ENCODE measurements at regions not wholly inside any gene's neighbourhood (a gene's known extent, or its start where the extent isn't known, plus 50 kb on each side); places are given as distances from the start of the nearest gene placed in this dataset.

GRCh38 chr3:109718850-109719249 is 381.5 kb upstream of the DPPA4 start:
- H3K36me3 Mint-ChIP-seq (ENCODE audit: low read depth): no peaks in the 10 kb centered on the region
- H3K4me1 Mint-ChIP-seq: no peaks in the 10 kb centered on the region
- no peaks in the 10 kb centered on the region for H3K9me3 Mint-ChIP-seq (ENCODE audit: low read depth)
- no peak for ATAC-seq
- no peak overlapping the region for H3K4me3 Mint-ChIP-seq
- no peak overlapping the region for H3K27ac Mint-ChIP-seq
- peaks cover 16% of the 10 kb centered on the region for H3K27me3 Mint-ChIP-seq
- ChIA-PET CTCF (no interaction called here), POLR2A (no interaction called here)
- no peak for DNase-seq
- intact Hi-C loops (cut with DNase I, micrococcal nuclease): no loop called here

DNA sequence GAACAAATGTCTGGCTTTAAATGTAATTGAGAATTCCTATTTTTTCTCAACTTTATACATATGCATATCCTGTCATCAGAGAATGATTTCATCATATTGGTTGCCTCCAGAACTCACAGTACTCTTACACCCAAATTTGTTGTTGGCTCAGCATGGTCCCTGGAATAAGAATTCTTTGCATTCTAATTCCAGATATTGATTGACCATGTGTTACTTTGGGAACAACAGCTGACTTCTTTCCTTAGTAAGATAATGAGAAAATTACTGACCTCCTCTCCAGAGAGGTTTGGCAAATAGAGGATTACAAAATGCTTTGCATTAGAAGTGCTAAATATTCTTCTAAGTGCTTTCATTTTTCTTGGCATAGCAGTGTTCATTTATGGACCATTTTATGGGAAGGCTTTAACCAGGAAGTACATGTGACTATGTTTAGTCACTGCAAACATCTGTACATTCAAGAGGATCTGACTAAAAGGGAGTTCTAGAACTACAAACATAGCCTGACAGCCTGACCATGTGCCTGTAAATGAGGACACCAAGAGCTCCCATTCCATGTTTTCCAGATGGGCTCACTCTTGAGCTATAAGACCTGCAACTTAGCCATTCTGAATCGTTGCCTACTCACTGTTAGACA is 391.6 kb upstream of the DPPA4 start:
- Mint-ChIP-seq H3K27ac (no peak overlapping the region), H3K9me3 (ENCODE audit: low read depth) (no peaks in the 10 kb centered on the region), H3K36me3 (ENCODE audit: low read depth) (no peaks in the 10 kb centered on the region), H3K27me3 (no peaks in the 10 kb centered on the region), H3K4me3 (no peak overlapping the region), H3K4me1 (peaks cover 4% of the 10 kb centered on the region)
- ATAC-seq (no peak), DNase-seq (no peak)
- ChIA-PET POLR2A (no interaction called here), CTCF (interaction anchor here (0.6 to 2.0 kb wide), 5 partner anchors 9 to 1013 kb away, joined by 3 to 7 read pairs (median 6); no protein-coding TSS in a partner anchor)
- intact Hi-C loops (cut with DNase I, micrococcal nuclease): no loop called here

DNA sequence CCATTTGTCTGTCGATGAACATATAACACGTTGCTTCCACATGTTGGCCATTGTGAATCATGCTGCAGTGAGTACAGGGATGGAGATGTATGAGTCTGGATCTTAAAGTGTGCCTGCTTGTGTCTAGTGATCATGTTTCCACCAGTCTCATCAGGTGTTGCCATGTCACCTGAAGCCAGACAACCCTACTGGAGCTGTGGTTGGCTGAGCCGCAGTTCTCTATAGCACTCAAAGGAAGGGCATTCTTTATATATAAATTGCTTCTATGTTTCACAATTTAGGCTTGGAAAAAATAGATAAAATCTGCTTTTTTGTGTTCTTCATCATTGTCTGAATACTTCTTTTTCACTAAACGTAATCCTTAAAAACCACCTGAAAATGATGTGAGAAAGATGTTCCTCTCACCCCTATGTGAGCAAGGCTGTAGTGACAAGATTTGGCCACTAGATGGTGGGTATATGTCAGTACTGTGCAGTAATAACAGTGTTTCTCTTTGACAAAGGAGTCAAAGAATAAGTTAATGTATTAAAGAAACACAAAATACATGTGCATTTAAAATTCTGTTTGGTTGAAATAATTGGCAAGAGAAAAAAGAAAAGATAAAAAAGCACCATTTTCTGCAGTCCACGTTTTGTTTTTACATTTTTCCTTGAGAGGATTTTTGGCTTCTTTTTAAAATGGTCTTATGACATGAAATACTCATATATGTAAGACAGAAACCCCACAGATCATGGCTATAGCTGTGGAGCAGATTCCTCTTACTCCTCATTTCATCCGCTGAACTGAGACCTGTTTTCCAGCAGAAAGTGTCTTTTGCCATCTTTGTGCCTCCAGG is 394.5 kb upstream of the DPPA4 start:
- POLR2A ChIA-PET: no interaction called here
- H3K4me3 Mint-ChIP-seq: no peak overlapping the region
- CTCF ChIA-PET: no interaction called here
- H3K27ac Mint-ChIP-seq: no peak overlapping the region
- peaks cover 7% of the 10 kb centered on the region for H3K9me3 Mint-ChIP-seq (ENCODE audit: low read depth)
- H3K27me3 Mint-ChIP-seq: no peaks in the 10 kb centered on the region
- intact Hi-C loops (cut with DNase I, micrococcal nuclease): loop anchor here (1.0 to 10.0 kb wide), 6 partner anchors 213 to 1809 kb away; partner anchors contain the start of gene NECTIN3 (in 1 of the 2)
- ATAC-seq: peak; percentile 73
- no peaks in the 10 kb centered on the region for H3K36me3 Mint-ChIP-seq (ENCODE audit: low read depth)
- DNase-seq: peak; percentile 72
- peaks cover 4% of the 10 kb centered on the region for H3K4me1 Mint-ChIP-seq

GRCh38 chr3:109743981-109744380 is 406.6 kb upstream of the DPPA4 start:
- Mint-ChIP-seq H3K9me3 (ENCODE audit: low read depth) (no peaks in the 10 kb centered on the region), H3K27me3 (no peaks in the 10 kb centered on the region), H3K4me3 (no peak overlapping the region), H3K36me3 (ENCODE audit: low read depth) (peaks cover 2% of the 10 kb centered on the region), H3K4me1 (no peaks in the 10 kb centered on the region), H3K27ac (no peak overlapping the region)
- CTCF ChIA-PET: interaction anchor here (1.2 kb wide), 1 partner anchor 254 kb away, joined by 3 read pairs; no protein-coding TSS in a partner anchor
- POLR2A ChIA-PET: no interaction called here
- DNase-seq (no peak), ATAC-seq (no peak)
- intact Hi-C loops (cut with DNase I, micrococcal nuclease): no loop called here

- CTCF ChIA-PET: no interaction called here
- intact Hi-C loops (cut with DNase I, micrococcal nuclease): no loop called here
- no peak overlapping the region for H3K4me3 Mint-ChIP-seq
- H3K9me3 Mint-ChIP-seq (ENCODE audit: low read depth): peaks cover 11% of the 10 kb centered on the region
- no peaks in the 10 kb centered on the region for H3K27me3 Mint-ChIP-seq
- no peaks in the 10 kb centered on the region for H3K36me3 Mint-ChIP-seq (ENCODE audit: low read depth)
- POLR2A ChIA-PET: no interaction called here
- H3K4me1 Mint-ChIP-seq: peaks cover 14% of the 10 kb centered on the region
- ATAC-seq: no peak
- DNase-seq: no peak
- no peak overlapping the region for H3K27ac Mint-ChIP-seq
Observed at GRCh38 chr3:109772520-109772919, 435.2 kb upstream of the DPPA4 start.

DNA sequence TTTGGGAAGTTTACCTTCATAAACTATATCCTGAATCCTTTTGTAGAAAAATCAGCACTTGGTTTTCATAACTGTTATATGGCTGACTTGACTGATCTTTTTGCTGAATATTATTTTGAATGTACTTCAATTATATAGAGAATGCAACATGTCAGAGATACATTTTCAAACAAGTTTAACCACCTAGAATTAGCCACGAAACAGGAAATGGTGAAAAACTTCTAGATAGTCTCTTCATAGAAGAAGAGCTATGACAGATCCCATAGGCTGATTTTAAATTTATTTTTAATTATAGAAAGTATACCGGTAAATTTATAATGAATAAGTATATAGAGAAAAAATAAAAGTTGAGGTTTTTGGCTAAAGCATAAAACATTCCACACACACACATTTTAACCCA is 436.8 kb upstream of the DPPA4 start:
- no peak for ATAC-seq
- Mint-ChIP-seq H3K4me3 (no peak overlapping the region), H3K4me1 (peaks cover 14% of the 10 kb centered on the region), H3K9me3 (ENCODE audit: low read depth) (peaks cover 14% of the 10 kb centered on the region), H3K27me3 (no peaks in the 10 kb centered on the region), H3K36me3 (ENCODE audit: low read depth) (no peaks in the 10 kb centered on the region), H3K27ac (no peak overlapping the region)
- DNase-seq: no peak
- intact Hi-C loops (cut with DNase I, micrococcal nuclease): no loop called here
- POLR2A ChIA-PET: no interaction called here
- CTCF ChIA-PET: no interaction called here

GRCh38 chr3:109784285-109784684 is 446.9 kb upstream of the DPPA4 start:
- CTCF ChIA-PET: no interaction called here
- no peak for ATAC-seq
- Mint-ChIP-seq H3K27me3 (peaks cover 2% of the 10 kb centered on the region), H3K27ac (no peak overlapping the region), H3K4me3 (no peak overlapping the region), H3K4me1 (no peaks in the 10 kb centered on the region), H3K36me3 (ENCODE audit: low read depth) (peaks cover 3% of the 10 kb centered on the region), H3K9me3 (ENCODE audit: low read depth) (peaks cover 12% of the 10 kb centered on the region)
- intact Hi-C loops (cut with DNase I, micrococcal nuclease): no loop called here
- POLR2A ChIA-PET: no interaction called here
- no peak for DNase-seq

GRCh38 chr3:109784852-109785631 is 447.7 kb upstream of the DPPA4 start:
- CTCF ChIA-PET: no interaction called here
- no peak for DNase-seq
- intact Hi-C loops (cut with DNase I, micrococcal nuclease): no loop called here
- Mint-ChIP-seq H3K4me1 (no peaks in the 10 kb centered on the region), H3K36me3 (ENCODE audit: low read depth) (peaks cover 1% of the 10 kb centered on the region), H3K9me3 (ENCODE audit: low read depth) (peaks cover 9% of the 10 kb centered on the region), H3K27ac (no peak overlapping the region), H3K4me3 (no peak overlapping the region), H3K27me3 (peaks cover 2% of the 10 kb centered on the region)
- ATAC-seq: no peak
- POLR2A ChIA-PET: no interaction called here

DNA sequence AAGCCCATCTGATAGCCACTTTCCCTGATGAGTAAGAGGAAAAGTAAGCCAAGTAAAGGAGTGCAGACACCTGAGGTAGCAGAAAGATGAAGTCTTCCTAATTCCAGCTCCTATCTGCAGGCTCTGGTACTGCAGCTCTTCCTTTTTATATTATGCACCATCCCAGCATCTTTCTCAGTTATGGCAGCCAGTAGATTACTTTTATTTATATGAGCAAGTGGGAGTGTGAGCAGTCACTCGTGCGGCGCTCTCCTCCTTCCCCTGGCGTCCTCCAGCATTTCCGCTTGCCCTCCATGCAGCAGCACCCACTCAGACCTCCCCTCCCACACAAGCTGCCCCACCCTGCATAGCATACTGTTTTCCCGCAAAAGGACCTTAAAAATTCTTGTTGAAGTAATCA is 465.9 kb upstream of the DPPA4 start:
- peaks cover 6% of the 10 kb centered on the region for H3K9me3 Mint-ChIP-seq (ENCODE audit: low read depth)
- POLR2A ChIA-PET: no interaction called here
- no peak overlapping the region for H3K27ac Mint-ChIP-seq
- H3K4me1 Mint-ChIP-seq: peaks cover 37% of the 10 kb centered on the region
- CTCF ChIA-PET: interaction anchor here (0.7 to 2.2 kb wide), 2 partner anchors 10 to 260 kb away, joined by 3 to 10 read pairs; no protein-coding TSS in a partner anchor
- DNase-seq: no peak
- peaks cover 4% of the 10 kb centered on the region for H3K36me3 Mint-ChIP-seq (ENCODE audit: low read depth)
- intact Hi-C loops (cut with DNase I, micrococcal nuclease): loop anchor here (10.0 kb wide), 3 partner anchors 1012 to 1432 kb away; partner anchors contain the start of gene NECTIN3 (in 1 of the 2)
- no peak overlapping the region for H3K4me3 Mint-ChIP-seq
- H3K27me3 Mint-ChIP-seq: peaks cover 2% of the 10 kb centered on the region
- ATAC-seq: no peak

GRCh38 chr3:109804697-109805096 is 467.4 kb upstream of the DPPA4 start:
- intact Hi-C loops (cut with DNase I, micrococcal nuclease): loop anchor here (5.0 to 10.0 kb wide), 6 partner anchors 1010 to 1803 kb away; partner anchors contain the start of genes NECTIN3 (in 2 of the 2) and CD96 (in 1 of the 2)
- H3K4me3 Mint-ChIP-seq: no peak overlapping the region
- DNase-seq: no peak

GRCh38 chr3:109806929-109807328 is 469.6 kb upstream of the DPPA4 start:
- Mint-ChIP-seq H3K36me3 (ENCODE audit: low read depth) (peaks cover 4% of the 10 kb centered on the region), H3K27ac (peak overlapping the region; percentile 69), H3K9me3 (ENCODE audit: low read depth) (no peaks in the 10 kb centered on the region), H3K4me1 (peaks cover 37% of the 10 kb centered on the region), H3K4me3 (peak overlapping the region; percentile 23), H3K27me3 (peaks cover 2% of the 10 kb centered on the region)
- peak; percentile 37 for DNase-seq
- POLR2A ChIA-PET: interaction anchor here (0.8 kb wide), 1 partner anchor 354 kb away, joined by 4 read pairs; no protein-coding TSS in a partner anchor
- ATAC-seq: peak; percentile 88
- CTCF ChIA-PET: interaction anchor here (0.7 kb wide), 1 partner anchor 1890 kb away, joined by 3 read pairs; no protein-coding TSS in a partner anchor
- intact Hi-C loops (cut with DNase I, micrococcal nuclease): loop anchor here (1.0 to 10.0 kb wide), 11 partner anchors 45 to 1800 kb away; partner anchors contain the start of genes NECTIN3 (in 2 of the 2) and CD96 (in 1 of the 2)

More at GRCh38 chr3:109804697-109805096, 467.4 kb upstream of the DPPA4 start:
- CTCF ChIA-PET: interaction anchor here (0.7 to 2.2 kb wide), 2 partner anchors 12 to 62 kb away, joined by 3 to 10 read pairs; no protein-coding TSS in a partner anchor
- POLR2A ChIA-PET: interaction anchor here (0.5 kb wide), 1 partner anchor 111 kb away, joined by 3 read pairs; no protein-coding TSS in a partner anchor
- Mint-ChIP-seq H3K9me3 (ENCODE audit: low read depth) (peaks cover 3% of the 10 kb centered on the region), H3K27ac (no peak overlapping the region), H3K4me1 (peaks cover 37% of the 10 kb centered on the region), H3K36me3 (ENCODE audit: low read depth) (peaks cover 4% of the 10 kb centered on the region), H3K27me3 (peaks cover 2% of the 10 kb centered on the region)
- ATAC-seq: peak; percentile 43
